Activated B cell treated with CpG ODN at 0.5 μM for 24 hours (primary cell): ENCODE measurements at regions not wholly inside any gene's neighbourhood (a gene's known extent, or its start where the extent isn't known, plus 50 kb on each side); places are given as distances from the start of the nearest gene placed in this dataset.

Experiments
- ATAC-seq: fragments of 200-7000 bp; cut with Tn5 transposase; one replicate; pipeline ENCODE4 v1.10.0; 2021; ENCODE audit warnings: low read depth, mild to moderate bottlenecking, moderate library complexity
- CTCF ChIA-PET: fragments of 350-600 bp; sonication (Branson Sonifier 250); formaldehyde crosslinking; loops from one replicate; lab custom pipeline; 2021; ENCODE audit warnings: antibody characterized with exemption; lab: Charles Lee
- POLR2A ChIA-PET: fragments of 350-600 bp; sonication (Branson Sonifier 250); formaldehyde crosslinking; loops from one replicate; lab custom pipeline; 2021; ENCODE audit warnings: antibody characterized with exemption; lab: Charles Lee
- DNase-seq: peaks from one replicate; pipeline ENCODE4 v3.0.0; 2022
- H3K27ac Mint-ChIP-seq: one replicate; pipeline ENCODE4 v1.8.0; 2020; ENCODE audit warnings: mixed read lengths
- H3K27me3 Mint-ChIP-seq: one replicate; pipeline ENCODE4 v1.8.0; 2021; ENCODE audit warnings: mixed read lengths
- H3K36me3 Mint-ChIP-seq: one replicate; pipeline ENCODE4 v1.8.0; 2021; ENCODE audit warnings: low read depth, mixed read lengths
- H3K4me1 Mint-ChIP-seq: one replicate; pipeline ENCODE4 v1.8.0; 2021; ENCODE audit warnings: mixed read lengths
- H3K4me3 Mint-ChIP-seq: one replicate; pipeline ENCODE4 v1.8.0; 2020; ENCODE audit warnings: mild to moderate bottlenecking, mixed read lengths
- H3K9me3 Mint-ChIP-seq: one replicate; pipeline ENCODE4 v1.8.0; 2020; ENCODE audit warnings: mixed read lengths
- CTCF ChIP-seq: fragments of 200-600 bp; IDR thresholded peaks from one replicate; pipeline ENCODE4 v1.8.0; 2022; ENCODE audit warnings: antibody characterized with exemption, mild to moderate bottlenecking
- intact Hi-C: fragments of 100-400 bp; cut with micrococcal nuclease; formaldehyde crosslinking; loops from one replicate; pipeline ENCODE4 v1.15.1; 2024

GRCh38 chr5:164359260-164360255 lies 854.1 kb downstream of the MAT2B start:
- Mint-ChIP-seq H3K36me3 (no peaks in the 10 kb centered on the region), H3K4me3 (no peak overlapping the region), H3K4me1 (no peaks in the 10 kb centered on the region), H3K27ac (no peak overlapping the region), H3K9me3 (no peaks in the 10 kb centered on the region), H3K27me3 (no peaks in the 10 kb centered on the region)
- no peak for TF ChIP-seq CTCF
- CTCF ChIA-PET = no interaction called here
- no peak for DNase-seq
- no peak for ATAC-seq
- POLR2A ChIA-PET = no interaction called here
- intact Hi-C loops = no loop called here

GRCh38 chr5:164360589-164360988 lies 855.2 kb downstream of the MAT2B start:
- no peaks in the 10 kb centered on the region for H3K36me3 Mint-ChIP-seq
- intact Hi-C loops = no loop called here
- H3K27me3 Mint-ChIP-seq = no peaks in the 10 kb centered on the region
- no peak overlapping the region for H3K4me3 Mint-ChIP-seq
- ATAC-seq = no peak
- DNase-seq = no peak
- no peaks in the 10 kb centered on the region for H3K4me1 Mint-ChIP-seq
- ChIA-PET POLR2A (no interaction called here), CTCF (no interaction called here)
- H3K9me3 Mint-ChIP-seq = no peaks in the 10 kb centered on the region
- no peak overlapping the region for H3K27ac Mint-ChIP-seq
- TF ChIP-seq CTCF = no peak

- Mint-ChIP-seq H3K27me3 (no peaks in the 10 kb centered on the region), H3K9me3 (no peaks in the 10 kb centered on the region), H3K36me3 (no peaks in the 10 kb centered on the region), H3K4me1 (no peaks in the 10 kb centered on the region), H3K4me3 (no peak overlapping the region), H3K27ac (no peak overlapping the region)
- ATAC-seq = no peak
- ChIA-PET POLR2A (no interaction called here), CTCF (no interaction called here)
- intact Hi-C loops = no loop called here
- DNase-seq = no peak
- no peak for TF ChIP-seq CTCF
Measured at GRCh38 chr5:164361986-164362385, 856.6 kb downstream of the MAT2B start.

- intact Hi-C loops = no loop called here
- H3K36me3 Mint-ChIP-seq = no peaks in the 10 kb centered on the region
- no peaks in the 10 kb centered on the region for H3K4me1 Mint-ChIP-seq
- no peak overlapping the region for H3K27ac Mint-ChIP-seq
- ATAC-seq = no peak
- POLR2A ChIA-PET = no interaction called here
- H3K9me3 Mint-ChIP-seq = no peaks in the 10 kb centered on the region
- H3K27me3 Mint-ChIP-seq = no peaks in the 10 kb centered on the region
- no peak for TF ChIP-seq CTCF
- CTCF ChIA-PET = no interaction called here
- H3K4me3 Mint-ChIP-seq = no peak overlapping the region
- DNase-seq = no peak
Measured at GRCh38 chr5:164362835-164363234, 857.4 kb downstream of the MAT2B start.

GRCh38 chr5:164364237-164365208 lies 859.1 kb downstream of the MAT2B start:
- H3K9me3 Mint-ChIP-seq = no peaks in the 10 kb centered on the region
- H3K36me3 Mint-ChIP-seq = no peaks in the 10 kb centered on the region
- no peak overlapping the region for H3K27ac Mint-ChIP-seq
- DNase-seq (no peak), ATAC-seq (no peak)
- no peak for TF ChIP-seq CTCF
- POLR2A ChIA-PET = no interaction called here
- intact Hi-C loops = no loop called here
- CTCF ChIA-PET = no interaction called here
- H3K4me3 Mint-ChIP-seq = no peak overlapping the region
- no peaks in the 10 kb centered on the region for H3K27me3 Mint-ChIP-seq
- H3K4me1 Mint-ChIP-seq = no peaks in the 10 kb centered on the region
